BJ (cell line): ENCODE measurements at regions not wholly inside any gene's neighbourhood (a gene's known extent, or its start where the extent isn't known, plus 50 kb on each side); places are given as distances from the start of the nearest gene placed in this dataset.

Experiments used
- CTCF ChIA-PET: fragments of 350-600 bp; formaldehyde crosslinking; extraction: SDS; loops from one replicate; lab custom pipeline; 2021; ENCODE audit warnings: antibody characterized with exemption, inconsistent platforms; lab: Yijun Ruan, JAX
- POLR2A ChIA-PET: fragments of 300-600 bp; sonication (Branson Sonifier 250); formaldehyde crosslinking; extraction: SDS; loops from one replicate; lab custom pipeline; 2021; ENCODE audit warnings: antibody characterized with exemption; lab: Charles Lee
- DNase-seq: peaks from one replicate; pipeline ENCODE4 v3.0.0-alpha.2; 2011; ENCODE audit warnings: low read depth
- H3K27me3 ChIP-seq: 2 replicates; pipeline ENCODE4 v1.6.0; 2011; ENCODE audit warnings: low read length; ENCODE audit not compliant: control insufficient read depth, insufficient read depth
- H3K36me3 ChIP-seq: 2 replicates; pipeline ENCODE4 v1.5.1; 2011; ENCODE audit warnings: low read length; ENCODE audit not compliant: control insufficient read depth, insufficient read depth
- H3K4me3 ChIP-seq: 2 replicates; pipeline ENCODE4 v1.5.1; 2011; ENCODE audit warnings: low read depth, mild to moderate bottlenecking, control low read depth, low read length
- CTCF ChIP-seq: IDR thresholded peaks from 2 replicates; pipeline ENCODE4 v1.5.1; 2011; ENCODE audit warnings: low read depth, mild to moderate bottlenecking, control low read depth, inconsistent platforms, low read length, moderate library complexity; ENCODE audit not compliant: insufficient read depth

GRCh38 chr13:81223778-81224177, 882.9 kb upstream of the SPRY2 start:
- no peak for TF ChIP-seq CTCF
- no peaks in the 10 kb centered on the region for H3K36me3 ChIP-seq
- no peak overlapping the region for H3K4me3 ChIP-seq
- DNase-seq: no peak
- H3K27me3 ChIP-seq: no peaks in the 10 kb centered on the region
- CTCF ChIA-PET: no interaction called here
- POLR2A ChIA-PET: no interaction called here

- H3K27me3 ChIP-seq: no peaks in the 10 kb centered on the region
- CTCF ChIA-PET: no interaction called here
- no peak for TF ChIP-seq CTCF
- H3K36me3 ChIP-seq: no peaks in the 10 kb centered on the region
- no peak for DNase-seq
- POLR2A ChIA-PET: no interaction called here
- no peak overlapping the region for H3K4me3 ChIP-seq
Observed at GRCh38 chr13:81211713-81212112, 870.8 kb upstream of the SPRY2 start.

GRCh38 chr13:81207636-81208035, 866.7 kb upstream of the SPRY2 start:
- no peak for DNase-seq
- TF ChIP-seq CTCF: no peak
- CTCF ChIA-PET: no interaction called here
- no peak overlapping the region for H3K4me3 ChIP-seq
- H3K36me3 ChIP-seq: no peaks in the 10 kb centered on the region
- POLR2A ChIA-PET: no interaction called here
- no peaks in the 10 kb centered on the region for H3K27me3 ChIP-seq

- POLR2A ChIA-PET: no interaction called here
- Histone ChIP-seq H3K27me3 (no peaks in the 10 kb centered on the region), H3K36me3 (no peaks in the 10 kb centered on the region), H3K4me3 (no peak overlapping the region)
- DNase-seq: no peak
- CTCF ChIA-PET: no interaction called here
- TF ChIP-seq CTCF: no peak
Observed at GRCh38 chr13:81207231-81207630, 866.3 kb upstream of the SPRY2 start.

GRCh38 chr13:81203783-81204182, 862.9 kb upstream of the SPRY2 start:
- POLR2A ChIA-PET: no interaction called here
- Histone ChIP-seq H3K27me3 (no peaks in the 10 kb centered on the region), H3K36me3 (no peaks in the 10 kb centered on the region), H3K4me3 (no peak overlapping the region)
- CTCF ChIA-PET: no interaction called here
- DNase-seq: no peak
- TF ChIP-seq CTCF: no peak
